Loucy (cell line): ENCODE measurements at regions not wholly inside any gene's neighbourhood (a gene's known extent, or its start where the extent isn't known, plus 50 kb on each side); places are given as distances from the start of the nearest gene placed in this dataset.

Source experiments
- CTCF ChIP-seq: fragments of 200-600 bp; sonication (generic); conservative IDR thresholded peaks from 2 replicates; pipeline ENCODE4 v1.5.1; 2014; ENCODE audit warnings: mild to moderate bottlenecking, antibody characterized with exemption, low read length
- EZH2phosphoT487 ChIP-seq: fragments of 200-600 bp; IDR thresholded peaks from 2 replicates; pipeline ENCODE4 v1.6.1; 2018; ENCODE audit warnings: antibody characterized with exemption, mild to moderate bottlenecking, moderate library complexity, borderline replicate concordance

- TF ChIP-seq CTCF (no peak), EZH2phosphoT487 (no peak)
Observed at GRCh38 chr6:80991316-80991715, 761.2 kb downstream of the TENT5A start.
